ENCODE measurements at regions not wholly inside any gene's neighbourhood (a gene's known extent, or its start where the extent isn't known, plus 50 kb on each side); places are given as distances from the start of the nearest gene placed in this dataset.

GRCh38 chr14:30088620-30089019 lies 161.0 kb upstream of the PRKD1 start:
- no peak for TF ChIP-seq CTCF (IDR thresholded peaks at IDR 0.05)
- intact Hi-C loops (cut with DNase I): no loop called here
- WGBS (ENCODE audit: insufficient coverage, low coverage, low lambda C conversion rate, missing lambda C conversion rate): 45% methylated on average over 4 of the region's 4 CpGs
- no peaks in the 10 kb centered on the region for H3K9me3 ChIP-seq
- H3K4me1 ChIP-seq: no peaks in the 10 kb centered on the region
- no peak overlapping the region for H3K27ac ChIP-seq
- no peaks in the 10 kb centered on the region for H3K27me3 ChIP-seq
- ATAC-seq: no peak
- DNase-seq: no peak
- no peaks in the 10 kb centered on the region for H3K36me3 ChIP-seq
- no peak overlapping the region for H3K4me3 ChIP-seq

DNA sequence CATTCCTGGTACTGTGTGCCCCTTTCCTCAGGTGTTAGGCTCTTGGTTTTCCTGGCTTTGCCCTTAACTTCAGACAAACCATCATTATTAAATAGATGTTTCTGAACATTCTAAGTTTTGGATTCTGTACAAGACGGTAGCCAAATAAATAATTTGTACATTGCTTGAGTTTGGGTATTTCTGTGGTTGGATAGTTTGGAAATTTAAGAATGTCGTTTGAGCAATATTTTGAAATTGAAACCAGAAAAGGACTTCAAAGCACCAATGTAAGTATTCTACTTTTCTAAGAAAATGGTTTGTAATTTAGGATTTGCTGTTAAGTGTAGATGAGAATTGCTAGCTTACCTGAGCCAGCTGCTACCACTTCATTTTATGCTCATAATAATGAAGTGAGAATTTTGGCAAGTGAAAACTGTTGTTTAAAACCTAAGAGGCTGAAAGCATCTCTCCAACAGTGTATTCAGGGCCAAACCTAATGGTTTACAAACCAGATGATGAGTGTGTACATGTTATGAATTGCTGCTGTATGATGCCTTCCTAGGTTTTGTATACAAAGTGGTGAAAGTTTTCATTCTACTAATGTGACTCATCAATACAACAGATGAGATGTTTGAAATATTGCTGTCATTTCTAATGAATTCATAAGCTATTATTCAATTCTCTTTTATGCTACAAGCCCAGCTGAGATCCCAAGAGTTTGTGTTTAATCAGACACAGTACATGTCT lies 181.5 kb upstream of the PRKD1 start:
- H3K9me3 ChIP-seq: no peaks in the 10 kb centered on the region
- intact Hi-C loops (cut with DNase I): no loop called here
- ATAC-seq (no peak), DNase-seq (no peak)
- H3K27me3 ChIP-seq: no peaks in the 10 kb centered on the region
- H3K27ac ChIP-seq: no peak overlapping the region
- no peaks in the 10 kb centered on the region for H3K4me1 ChIP-seq
- whole genome bisulfite sequencing (ENCODE audit: insufficient coverage, low coverage, low lambda C conversion rate, missing lambda C conversion rate): 45% methylated on average over 2 of the region's 2 CpGs
- no peak overlapping the region for H3K4me3 ChIP-seq
- H3K36me3 ChIP-seq: no peaks in the 10 kb centered on the region
- TF ChIP-seq CTCF (IDR thresholded peaks at IDR 0.05) (no peak), POLR2A (IDR thresholded peaks at IDR 0.05) (no peak)

DNA sequence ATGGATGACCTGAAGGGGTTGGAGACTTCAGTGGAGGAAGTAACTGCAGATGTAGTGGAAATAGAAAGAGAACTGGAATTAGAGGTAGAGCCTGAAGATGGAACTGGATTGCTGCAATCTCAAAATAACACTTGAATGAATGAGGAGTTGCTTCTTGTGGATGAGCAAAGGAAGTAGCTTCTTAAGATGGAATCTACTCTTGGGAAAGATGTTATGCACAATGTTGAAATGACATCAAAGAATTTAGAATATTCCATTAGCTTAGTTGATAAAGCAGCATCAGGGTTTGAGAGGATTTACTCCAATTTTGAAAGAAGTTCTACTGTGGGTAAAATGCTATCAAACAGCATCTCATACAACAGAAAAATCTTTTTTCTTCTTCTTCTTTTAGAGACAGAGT lies 186.4 kb upstream of the PRKD1 start:
- H3K4me1 ChIP-seq: no peaks in the 10 kb centered on the region
- no peak for TF ChIP-seq CTCF (IDR thresholded peaks at IDR 0.05)
- TF ChIP-seq POLR2A (IDR thresholded peaks at IDR 0.05): no peak
- H3K27me3 ChIP-seq: no peaks in the 10 kb centered on the region
- DNase-seq (no peak), ATAC-seq (no peak)
- intact Hi-C loops (cut with DNase I): no loop called here
- H3K4me3 ChIP-seq: no peak overlapping the region
- H3K36me3 ChIP-seq: no peaks in the 10 kb centered on the region
- no peaks in the 10 kb centered on the region for H3K9me3 ChIP-seq
- no peak overlapping the region for H3K27ac ChIP-seq

GRCh38 chr14:30115756-30116155 lies 188.1 kb upstream of the PRKD1 start:
- Histone ChIP-seq H3K27ac (no peak overlapping the region), H3K36me3 (no peaks in the 10 kb centered on the region), H3K4me3 (no peak overlapping the region), H3K4me1 (no peaks in the 10 kb centered on the region), H3K27me3 (no peaks in the 10 kb centered on the region), H3K9me3 (no peaks in the 10 kb centered on the region)
- no peak for TF ChIP-seq CTCF (IDR thresholded peaks at IDR 0.05)
- TF ChIP-seq POLR2A (IDR thresholded peaks at IDR 0.05): no peak
- WGBS (ENCODE audit: insufficient coverage, low coverage, low lambda C conversion rate, missing lambda C conversion rate): 5% methylated on average over 2 of the region's 2 CpGs
- no peak for ATAC-seq
- intact Hi-C loops (cut with DNase I): no loop called here
- DNase-seq: no peak
